Uterus (tissue), 3 donors: ENCODE measurements at regions not wholly inside any gene's neighbourhood (a gene's known extent, or its start where the extent isn't known, plus 50 kb on each side); places are given as distances from the start of the nearest gene placed in this dataset.

Source experiments
- DNase-seq, 2 donors: peaks; one replicate each; pipeline ENCODE4 v3.0.0-alpha.2; 2019 to 2020
- H3K27ac ChIP-seq, 2 donors: fragments of 200-600 bp; sonication (generic); 1 replicate in 1 of 2; 2 replicates in 1 of 2; pipeline ENCODE4 v1.5.1; 2016 to 2018
- H3K27me3 ChIP-seq, 2 donors: fragments of 200-600 bp; sonication (generic); one replicate each; pipeline ENCODE4 v1.5.1; 2018 to 2019; ENCODE audit warnings: control low read depth in 1 of 2
- H3K36me3 ChIP-seq, 2 donors: fragments of 200-600 bp; sonication (generic); one replicate each; pipeline ENCODE4 v1.5.1; 2019; ENCODE audit warnings: control low read depth in 1 of 2
- H3K4me1 ChIP-seq, 2 donors: fragments of 200-600 bp; sonication (generic); one replicate each; pipeline ENCODE4 v1.5.1; 2018 to 2019; ENCODE audit warnings: control low read depth in 1 of 2
- H3K4me3 ChIP-seq, 2 donors: fragments of 200-600 bp; sonication (generic); 1 replicate in 1 of 2; 2 replicates in 1 of 2; pipeline ENCODE4 v1.5.1; 2018 to 2019; ENCODE audit warnings: mild to moderate bottlenecking in 1 of 2
- H3K9me3 ChIP-seq, 2 donors: fragments of 200-600 bp; sonication (generic); one replicate each; pipeline ENCODE4 v1.5.1; 2019; ENCODE audit warnings: control low read depth in 1 of 2
- POLR2A ChIP-seq, 2 donors: fragments of 450-650 bp; IDR thresholded peaks; one replicate each; pipeline ENCODE4 v1.6.1; 2016; ENCODE audit warnings: antibody characterized with exemption in 2 of 2, mild to moderate bottlenecking in 1 of 2, moderate library complexity in 1 of 2
- intact Hi-C: fragments of 100-400 bp; cut with DNase I; formaldehyde crosslinking; loops from one replicate; pipeline ENCODE4 v1.15.1; 2023; ENCODE audit warnings: low total_unique reads
- TF ChIP-seq, protein P1 (sequence below), 4 experiments: fragments of 200-600 bp in 2 of 4; fragments of 450-650 bp in 2 of 4; sonication (generic) in 2 of 4; IDR thresholded peaks; one replicate each; pipeline ENCODE4 v1.5.1; 2016 to 2019; ENCODE audit warnings: antibody characterized with exemption in 4 of 4, mild to moderate bottlenecking in 2 of 4, moderate library complexity in 1 of 4
- donor health status: DM: yes; HTN: yes; CAD: no.

DNA sequence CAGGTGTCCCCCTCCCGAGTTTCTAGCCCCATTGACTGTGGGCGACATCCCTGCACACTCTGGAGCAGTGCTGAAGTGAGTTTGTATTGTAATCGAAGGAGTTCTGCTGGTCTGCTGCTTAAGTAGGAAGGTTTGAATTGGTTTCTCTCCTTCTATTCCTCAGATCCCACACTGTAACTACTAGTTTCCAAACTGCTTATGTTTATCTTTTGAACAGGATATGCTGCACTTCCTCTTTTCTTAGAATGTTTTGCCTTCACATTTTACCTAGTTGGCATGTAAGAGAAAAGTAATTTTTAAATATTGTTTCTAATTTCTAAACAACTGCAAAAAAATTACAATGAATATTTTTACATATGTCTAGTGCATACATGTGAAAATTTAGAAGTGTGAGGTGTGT lies 511.8 kb downstream of the KLF12 start:
- Histone ChIP-seq H3K36me3 (no peaks in the 10 kb centered on the region), H3K9me3 (no peaks in the 10 kb centered on the region), H3K27me3 (no peaks in the 10 kb centered on the region), H3K4me1 (no peaks in the 10 kb centered on the region), H3K27ac (no peak overlapping the region), H3K4me3 (no peak overlapping the region)
- intact Hi-C loops = no loop called here
- DNase-seq = no peak
- TF ChIP-seq POLR2A (IDR thresholded peaks at IDR 0.05) = no peak
- TF ChIP-seq, protein P1, sequence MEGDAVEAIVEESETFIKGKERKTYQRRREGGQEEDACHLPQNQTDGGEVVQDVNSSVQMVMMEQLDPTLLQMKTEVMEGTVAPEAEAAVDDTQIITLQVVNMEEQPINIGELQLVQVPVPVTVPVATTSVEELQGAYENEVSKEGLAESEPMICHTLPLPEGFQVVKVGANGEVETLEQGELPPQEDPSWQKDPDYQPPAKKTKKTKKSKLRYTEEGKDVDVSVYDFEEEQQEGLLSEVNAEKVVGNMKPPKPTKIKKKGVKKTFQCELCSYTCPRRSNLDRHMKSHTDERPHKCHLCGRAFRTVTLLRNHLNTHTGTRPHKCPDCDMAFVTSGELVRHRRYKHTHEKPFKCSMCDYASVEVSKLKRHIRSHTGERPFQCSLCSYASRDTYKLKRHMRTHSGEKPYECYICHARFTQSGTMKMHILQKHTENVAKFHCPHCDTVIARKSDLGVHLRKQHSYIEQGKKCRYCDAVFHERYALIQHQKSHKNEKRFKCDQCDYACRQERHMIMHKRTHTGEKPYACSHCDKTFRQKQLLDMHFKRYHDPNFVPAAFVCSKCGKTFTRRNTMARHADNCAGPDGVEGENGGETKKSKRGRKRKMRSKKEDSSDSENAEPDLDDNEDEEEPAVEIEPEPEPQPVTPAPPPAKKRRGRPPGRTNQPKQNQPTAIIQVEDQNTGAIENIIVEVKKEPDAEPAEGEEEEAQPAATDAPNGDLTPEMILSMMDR (IDR thresholded peaks at IDR 0.05) = no peak

DNA sequence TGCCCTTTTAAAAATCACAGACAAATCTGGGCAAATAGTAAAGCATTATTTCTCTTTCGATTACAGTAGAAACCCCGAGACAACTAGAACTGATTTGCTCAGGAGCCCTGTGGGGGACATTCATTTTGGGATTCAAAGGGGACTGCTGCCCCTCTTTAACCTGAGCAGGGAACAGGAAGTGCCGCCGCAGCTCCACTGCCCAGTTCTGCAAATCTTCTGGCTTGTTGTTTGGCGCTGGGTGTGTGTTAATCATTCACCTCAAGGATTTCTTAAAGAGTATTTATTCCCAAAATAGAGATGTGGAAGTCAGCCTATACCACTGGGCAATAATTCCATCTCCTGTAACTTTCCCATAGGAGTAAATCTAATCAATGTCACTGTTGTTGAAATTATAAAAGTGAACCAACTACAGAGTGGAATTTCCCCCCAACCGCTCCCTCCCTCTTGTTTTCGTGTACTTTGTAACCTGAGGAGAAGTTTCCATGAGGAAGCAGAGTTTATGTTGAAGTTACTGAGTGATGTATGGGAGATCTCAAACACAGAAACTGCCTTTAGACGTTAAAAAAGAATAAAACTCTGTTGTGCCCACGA lies 515.8 kb downstream of the KLF12 start:
- TF ChIP-seq, protein P1 (IDR thresholded peaks at IDR 0.05) = no peak
- intact Hi-C loops = no loop called here
- Histone ChIP-seq H3K4me3 (no peak overlapping the region), H3K9me3 (no peaks in the 10 kb centered on the region), H3K27me3 (no peaks in the 10 kb centered on the region), H3K27ac (no peak overlapping the region), H3K36me3 (no peaks in the 10 kb centered on the region), H3K4me1 (no peaks in the 10 kb centered on the region)
- DNase-seq = no peak

GRCh38 chr13:73616861-73617260 lies 517.3 kb downstream of the KLF12 start:
- intact Hi-C loops = no loop called here
- no peak overlapping the region for H3K4me3 ChIP-seq
- TF ChIP-seq POLR2A (IDR thresholded peaks at IDR 0.05) = no peak
- TF ChIP-seq, protein P1 (IDR thresholded peaks at IDR 0.05) = no peak
- no peaks in the 10 kb centered on the region for H3K9me3 ChIP-seq
- no peaks in the 10 kb centered on the region for H3K27me3 ChIP-seq
- H3K27ac ChIP-seq = no peak overlapping the region
- no peak for DNase-seq
- H3K36me3 ChIP-seq = no peaks in the 10 kb centered on the region
- H3K4me1 ChIP-seq = no peaks in the 10 kb centered on the region

GRCh38 chr13:73610799-73611592 lies 523.2 kb downstream of the KLF12 start:
- Histone ChIP-seq H3K27ac (no peak overlapping the region), H3K4me1 (no peaks in the 10 kb centered on the region), H3K36me3 (no peaks in the 10 kb centered on the region), H3K4me3 (no peak overlapping the region), H3K9me3 (no peaks in the 10 kb centered on the region), H3K27me3 (no peaks in the 10 kb centered on the region)
- TF ChIP-seq, protein P1 (IDR thresholded peaks at IDR 0.05) = no peak
- no peak for TF ChIP-seq POLR2A (IDR thresholded peaks at IDR 0.05)
- DNase-seq = no peak
- intact Hi-C loops = no loop called here

DNA sequence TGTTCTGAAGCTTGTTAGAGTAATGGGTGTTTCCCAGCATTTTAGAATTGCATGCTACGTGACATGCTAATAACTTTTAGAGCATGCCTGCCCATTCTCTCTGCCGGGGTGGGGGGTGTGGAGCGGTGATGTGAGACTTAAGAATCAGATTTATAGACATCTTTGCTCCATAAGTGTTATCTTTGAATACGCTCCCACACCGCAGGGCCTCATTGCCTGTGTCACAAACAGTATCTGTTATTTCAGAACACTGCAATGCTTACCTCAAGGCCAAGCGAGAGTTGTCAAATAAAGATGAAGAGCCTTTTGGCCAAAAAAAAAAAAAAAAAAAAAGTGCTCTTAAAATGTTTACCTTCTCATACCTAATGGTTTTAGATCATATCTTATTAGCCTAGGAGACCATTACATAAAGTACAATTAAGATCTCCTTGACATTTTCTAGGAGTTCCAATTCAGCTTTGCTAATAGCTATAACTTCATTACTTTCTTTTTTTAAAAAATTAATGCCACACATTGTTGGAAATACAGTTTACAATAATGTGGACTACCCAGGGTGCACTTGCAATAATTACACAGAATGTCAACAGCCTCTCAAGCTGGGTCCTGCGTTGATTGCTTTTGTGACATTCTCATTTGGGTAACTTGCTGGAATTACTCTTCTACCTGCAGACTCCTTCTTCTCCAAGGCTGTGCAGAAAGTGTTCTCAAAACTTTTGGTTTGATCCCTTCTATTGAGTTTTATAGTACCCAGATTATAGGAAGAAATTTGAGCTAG lies 525.3 kb downstream of the KLF12 start:
- H3K27ac ChIP-seq = no peak overlapping the region
- H3K4me3 ChIP-seq = no peak overlapping the region
- no peaks in the 10 kb centered on the region for H3K36me3 ChIP-seq
- no peaks in the 10 kb centered on the region for H3K4me1 ChIP-seq
- no peak for DNase-seq
- H3K9me3 ChIP-seq = no peaks in the 10 kb centered on the region
- intact Hi-C loops = no loop called here
- no peaks in the 10 kb centered on the region for H3K27me3 ChIP-seq
- no peak for TF ChIP-seq POLR2A (IDR thresholded peaks at IDR 0.05)
- TF ChIP-seq, protein P1 (IDR thresholded peaks at IDR 0.05) = no peak
